ENCODE measurements at regions not wholly inside any gene's neighbourhood (a gene's known extent, or its start where the extent isn't known, plus 50 kb on each side); places are given as distances from the start of the nearest gene placed in this dataset.
A peak's percentile ranks its signal among the peaks of the same experiment; 100 is the strongest.

GRCh38 chr6:88311561-88311960, 145.4 kb upstream of the CNR1 start:
- no peak for FAIRE-seq

- no peak for FAIRE-seq
Measured at GRCh38 chr6:88304520-88304919, 138.4 kb upstream of the CNR1 start.

GRCh38 chr6:88302769-88303225, 136.7 kb upstream of the CNR1 start:
- no peak for FAIRE-seq

GRCh38 chr6:88301888-88302768, 136.0 kb upstream of the CNR1 start:
- FAIRE-seq, result no peak

- no peak for FAIRE-seq
Measured at GRCh38 chr6:88301256-88301655, 135.1 kb upstream of the CNR1 start.

- no peak for FAIRE-seq
Measured at GRCh38 chr6:88298066-88298845, 132.1 kb upstream of the CNR1 start.

- no peak for FAIRE-seq
Measured at GRCh38 chr6:88296694-88297093, 130.5 kb upstream of the CNR1 start.

- FAIRE-seq, result no peak
Measured at GRCh38 chr6:88295663-88296062, 129.5 kb upstream of the CNR1 start.

- peak; percentile 51 for FAIRE-seq
Measured at GRCh38 chr6:88294702-88295101, 128.6 kb upstream of the CNR1 start.

- no peak for FAIRE-seq
Measured at GRCh38 chr6:88290411-88290810, 124.3 kb upstream of the CNR1 start.

- no peak for FAIRE-seq
Measured at GRCh38 chr6:88287696-88288095, 121.5 kb upstream of the CNR1 start.

GRCh38 chr6:88276331-88276730, 110.2 kb upstream of the CNR1 start:
- FAIRE-seq, result no peak

- no peak for FAIRE-seq
Measured at GRCh38 chr6:88268508-88268907, 102.4 kb upstream of the CNR1 start.

- FAIRE-seq, result no peak
Measured at GRCh38 chr6:88266126-88266525, 100.0 kb upstream of the CNR1 start.

GRCh38 chr6:88263591-88263990, 97.4 kb upstream of the CNR1 start:
- FAIRE-seq, result no peak

GRCh38 chr6:88262332-88262731, 96.2 kb upstream of the CNR1 start:
- no peak for FAIRE-seq

- FAIRE-seq, result no peak
Measured at GRCh38 chr6:88251301-88251700, 85.2 kb upstream of the CNR1 start.

GRCh38 chr6:88248709-88249321, 82.7 kb upstream of the CNR1 start:
- FAIRE-seq, result no peak

GRCh38 chr6:88246654-88247053, 80.5 kb upstream of the CNR1 start:
- no peak for FAIRE-seq

GRCh38 chr6:88244721-88245120, 78.6 kb upstream of the CNR1 start:
- FAIRE-seq, result no peak

GRCh38 chr6:88238901-88239300, 72.8 kb upstream of the CNR1 start:
- no peak for FAIRE-seq

GRCh38 chr6:88238065-88238464, 71.9 kb upstream of the CNR1 start:
- no peak for FAIRE-seq

GRCh38 chr6:88236612-88237360, 70.6 kb upstream of the CNR1 start:
- FAIRE-seq, result no peak

All from colon (tissue), 2 donors.